Lower lobe of right lung (tissue), 2 donors: ENCODE measurements at regions not wholly inside any gene's neighbourhood (a gene's known extent, or its start where the extent isn't known, plus 50 kb on each side); places are given as distances from the start of the nearest gene placed in this dataset.
"Not testable (repeated sequence)": the region's sequence is repeated elsewhere in the genome, so short reads cannot be mapped to it uniquely, and the experiment has no call there.

Experiments
- ATAC-seq, 2 donors: fragments of 200-7000 bp; cut with Tn5 transposase; one replicate each; pipeline ENCODE4 v1.9.1; 2020 to 2022; ENCODE audit warnings: mild to moderate bottlenecking in 2 of 2, moderate library complexity in 2 of 2
- DNase-seq: peaks from one replicate; pipeline ENCODE4 v3.0.0-alpha.2; 2020
- H3K27ac ChIP-seq: fragments of 200-600 bp; one replicate; pipeline ENCODE4 v1.8.0; 2022
- H3K27me3 ChIP-seq: fragments of 200-600 bp; one replicate; pipeline ENCODE4 v1.8.0; 2022; ENCODE audit warnings: low read depth
- H3K36me3 ChIP-seq: fragments of 200-600 bp; one replicate; pipeline ENCODE4 v1.8.0; 2022; ENCODE audit warnings: mild to moderate bottlenecking
- H3K4me1 ChIP-seq: fragments of 200-600 bp; one replicate; pipeline ENCODE4 v1.8.0; 2022
- H3K4me3 ChIP-seq: fragments of 200-600 bp; one replicate; pipeline ENCODE4 v1.8.0; 2022; ENCODE audit warnings: mild to moderate bottlenecking
- H3K9me3 ChIP-seq: fragments of 200-600 bp; one replicate; pipeline ENCODE4 v1.8.0; 2022
- CTCF ChIP-seq: fragments of 200-600 bp; IDR thresholded peaks from one replicate; pipeline ENCODE4 v1.8.0; 2022; ENCODE audit warnings: antibody characterized with exemption, mild to moderate bottlenecking
- intact Hi-C: fragments of 100-400 bp; cut with DNase I; formaldehyde crosslinking; loops from one replicate; pipeline ENCODE4 v1.11.0; 2022
- donor health status: DM: no; HTN: yes; CAD: no; lungs with severe emphysema.

- Histone ChIP-seq H3K27me3 (no peaks in the 10 kb centered on the region), H3K4me3 (no peak overlapping the region), H3K27ac (no peak overlapping the region), H3K9me3 (no peaks in the 10 kb centered on the region), H3K4me1 (no peaks in the 10 kb centered on the region), H3K36me3 (no peaks in the 10 kb centered on the region)
- intact Hi-C loops, result no loop called here
- no peak for TF ChIP-seq CTCF
- DNase-seq (no peak), ATAC-seq (no peak)
Measured at GRCh38 chr5:12147513-12147912, 243.3 kb upstream of the CTNND2 start.

DNA sequence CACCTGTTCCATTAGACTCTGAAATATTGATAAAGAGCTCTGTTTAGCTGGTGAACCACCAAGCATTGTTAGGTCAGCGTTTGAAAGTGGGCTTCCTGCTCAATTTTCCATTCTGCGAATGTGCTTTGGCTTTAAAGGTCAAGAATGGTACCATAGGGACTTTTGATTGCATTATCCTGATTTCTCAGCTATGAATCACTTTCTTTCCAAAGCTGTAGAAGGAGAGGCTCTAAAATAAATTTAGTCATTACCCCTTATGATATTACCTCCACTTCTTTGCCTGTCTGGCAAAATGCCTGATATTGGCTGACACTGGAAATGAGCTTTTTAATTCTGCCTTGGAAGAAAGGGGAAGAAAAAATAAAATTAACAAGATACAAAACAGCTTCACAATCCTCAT lies 237.2 kb upstream of the CTNND2 start:
- DNase-seq (no peak), ATAC-seq (no peak)
- no peaks in the 10 kb centered on the region for H3K27me3 ChIP-seq
- H3K4me1 ChIP-seq, result no peaks in the 10 kb centered on the region
- intact Hi-C loops, result no loop called here
- H3K4me3 ChIP-seq, result no peak overlapping the region
- no peak for TF ChIP-seq CTCF
- no peaks in the 10 kb centered on the region for H3K36me3 ChIP-seq
- H3K27ac ChIP-seq, result no peak overlapping the region
- H3K9me3 ChIP-seq, result peaks cover 6% of the 10 kb centered on the region

DNA sequence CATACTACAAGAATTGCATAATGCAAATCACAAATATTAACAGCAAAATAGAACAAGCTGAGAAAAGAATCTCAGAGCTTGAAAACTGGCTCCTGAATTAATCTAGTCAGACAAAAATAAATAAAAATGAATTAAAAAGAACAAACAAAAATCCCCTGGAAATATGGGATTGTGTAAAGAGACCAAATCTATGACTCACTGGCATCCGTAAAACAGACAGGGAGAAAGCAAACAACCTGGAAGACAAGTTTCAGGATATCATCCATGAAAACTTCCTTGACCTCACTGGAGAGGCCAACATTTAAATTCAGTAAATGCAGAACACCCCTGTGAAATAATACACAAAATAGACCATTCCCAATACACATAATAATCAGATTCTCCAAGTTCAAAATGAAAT lies 229.3 kb upstream of the CTNND2 start:
- TF ChIP-seq CTCF, result no peak
- Histone ChIP-seq H3K4me3 (no peak overlapping the region), H3K27me3 (no peaks in the 10 kb centered on the region), H3K27ac (no peak overlapping the region), H3K36me3 (no peaks in the 10 kb centered on the region), H3K9me3 (peaks cover 10% of the 10 kb centered on the region), H3K4me1 (no peaks in the 10 kb centered on the region)
- DNase-seq (no peak), ATAC-seq (no peak)
- intact Hi-C loops, result no loop called here

DNA sequence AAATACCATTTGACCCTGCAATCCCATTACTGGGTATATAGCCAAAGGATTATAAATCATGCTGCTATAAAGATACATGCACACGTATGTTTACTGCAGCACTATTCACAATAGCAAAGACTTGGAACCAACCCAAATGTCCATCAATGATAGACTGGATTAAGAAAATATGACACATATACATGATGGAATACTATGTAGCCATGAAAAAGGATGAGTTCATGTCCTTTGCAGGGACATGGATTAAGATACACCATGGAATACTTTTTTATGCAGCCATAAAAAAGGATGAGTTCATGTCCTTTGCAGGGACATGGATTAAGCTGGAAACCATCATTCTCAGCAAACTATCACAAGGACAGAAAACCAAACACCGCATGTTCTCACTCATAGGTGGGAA lies 226.8 kb upstream of the CTNND2 start:
- H3K36me3 ChIP-seq, H3K27ac ChIP-seq, ATAC-seq, H3K27me3 ChIP-seq, DNase-seq, intact Hi-C loops, H3K4me3 ChIP-seq, H3K9me3 ChIP-seq, H3K4me1 ChIP-seq: not testable (repeated sequence)

GRCh38 chr5:12125895-12126294 lies 221.6 kb upstream of the CTNND2 start:
- no peak for ATAC-seq
- Histone ChIP-seq H3K9me3 (no peaks in the 10 kb centered on the region), H3K27me3 (no peaks in the 10 kb centered on the region), H3K36me3 (no peaks in the 10 kb centered on the region), H3K27ac (no peak overlapping the region), H3K4me1 (no peaks in the 10 kb centered on the region), H3K4me3 (no peak overlapping the region)
- intact Hi-C loops, result no loop called here
- DNase-seq, result no peak
- no peak for TF ChIP-seq CTCF

DNA sequence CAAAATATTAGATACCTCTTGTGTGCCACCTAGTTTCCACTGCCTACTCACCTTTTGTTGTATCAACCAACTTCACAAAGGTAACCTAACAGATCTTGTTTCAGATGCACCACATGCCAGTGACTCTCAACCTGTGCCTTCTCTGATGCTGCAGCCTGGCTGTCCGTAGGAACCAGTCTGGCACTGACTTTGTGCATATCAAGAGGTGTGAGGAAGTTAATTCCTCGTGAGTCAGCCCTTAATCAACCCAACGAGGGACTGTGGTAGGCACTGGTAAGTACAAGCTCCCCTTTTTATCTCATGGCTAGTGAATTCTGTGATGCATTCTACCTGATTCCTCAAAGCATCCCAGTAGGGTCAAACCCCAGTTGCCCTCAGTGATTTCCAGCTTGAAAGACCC lies 215.4 kb upstream of the CTNND2 start:
- DNase-seq (no peak), ATAC-seq (no peak)
- Histone ChIP-seq H3K36me3 (no peaks in the 10 kb centered on the region), H3K27me3 (no peaks in the 10 kb centered on the region), H3K9me3 (no peaks in the 10 kb centered on the region), H3K4me1 (no peaks in the 10 kb centered on the region), H3K4me3 (no peak overlapping the region), H3K27ac (no peak overlapping the region)
- TF ChIP-seq CTCF, result no peak
- intact Hi-C loops, result no loop called here
